Naive thymus-derived CD8-positive, alpha-beta T cell (primary cell): ENCODE measurements at regions not wholly inside any gene's neighbourhood (a gene's known extent, or its start where the extent isn't known, plus 50 kb on each side); places are given as distances from the start of the nearest gene placed in this dataset.

Source experiments
- ATAC-seq, 2 donors: fragments of 150-1000 bp; cut with Tn5 transposase in 1 of 2; sonication (Bioruptor Pico), chemical (Tn5 transposase) in 1 of 2; 1 replicate in 1 of 2; 2 replicates in 1 of 2; pipeline ENCODE4 v1.10.0; 2021; ENCODE audit warnings: mild to moderate bottlenecking in 2 of 2, moderate library complexity in 2 of 2
- POLR2A ChIA-PET: fragments of 350-600 bp; sonication (Branson Sonifier 250); formaldehyde crosslinking; loops from one replicate; lab custom pipeline; 2021; ENCODE audit warnings: antibody characterized with exemption; lab: Charles Lee
- DNase-seq, 10 donors: peaks; one replicate each; pipeline versions ENCODE4 v3.0.0 to v3.0.0-alpha.2; 2020 to 2022
- H3K27ac Mint-ChIP-seq, 10 donors: one replicate each; pipeline ENCODE4 v1.8.0; 2020 to 2022; ENCODE audit warnings: mild to moderate bottlenecking in 10 of 10, mixed read lengths in 10 of 10, moderate library complexity in 4 of 10, inconsistent platforms in 1 of 10
- H3K27me3 Mint-ChIP-seq, 5 donors: one replicate each; pipeline ENCODE4 v1.8.0; 2021 to 2022; ENCODE audit warnings: mixed read lengths in 5 of 5
- H3K36me3 Mint-ChIP-seq, 3 donors: one replicate each; pipeline ENCODE4 v1.8.0; 2020 to 2022; ENCODE audit warnings: mixed read lengths in 3 of 3, mild to moderate bottlenecking in 2 of 3, inconsistent platforms in 1 of 3
- H3K4me1 Mint-ChIP-seq, 4 donors: one replicate each; pipeline ENCODE4 v1.8.0; 2021 to 2022; ENCODE audit warnings: mixed read lengths in 4 of 4
- H3K4me3 Mint-ChIP-seq, 10 donors: one replicate each; pipeline ENCODE4 v1.8.0; 2020 to 2022; ENCODE audit warnings: mild to moderate bottlenecking in 10 of 10, mixed read lengths in 10 of 10, moderate library complexity in 6 of 10, inconsistent platforms in 1 of 10
- H3K9me3 Mint-ChIP-seq, 9 donors: one replicate each; pipeline ENCODE4 v1.8.0; 2020 to 2022; ENCODE audit warnings: mixed read lengths in 9 of 9, mild to moderate bottlenecking in 3 of 9, inconsistent platforms in 1 of 9, moderate library complexity in 1 of 9

DNA sequence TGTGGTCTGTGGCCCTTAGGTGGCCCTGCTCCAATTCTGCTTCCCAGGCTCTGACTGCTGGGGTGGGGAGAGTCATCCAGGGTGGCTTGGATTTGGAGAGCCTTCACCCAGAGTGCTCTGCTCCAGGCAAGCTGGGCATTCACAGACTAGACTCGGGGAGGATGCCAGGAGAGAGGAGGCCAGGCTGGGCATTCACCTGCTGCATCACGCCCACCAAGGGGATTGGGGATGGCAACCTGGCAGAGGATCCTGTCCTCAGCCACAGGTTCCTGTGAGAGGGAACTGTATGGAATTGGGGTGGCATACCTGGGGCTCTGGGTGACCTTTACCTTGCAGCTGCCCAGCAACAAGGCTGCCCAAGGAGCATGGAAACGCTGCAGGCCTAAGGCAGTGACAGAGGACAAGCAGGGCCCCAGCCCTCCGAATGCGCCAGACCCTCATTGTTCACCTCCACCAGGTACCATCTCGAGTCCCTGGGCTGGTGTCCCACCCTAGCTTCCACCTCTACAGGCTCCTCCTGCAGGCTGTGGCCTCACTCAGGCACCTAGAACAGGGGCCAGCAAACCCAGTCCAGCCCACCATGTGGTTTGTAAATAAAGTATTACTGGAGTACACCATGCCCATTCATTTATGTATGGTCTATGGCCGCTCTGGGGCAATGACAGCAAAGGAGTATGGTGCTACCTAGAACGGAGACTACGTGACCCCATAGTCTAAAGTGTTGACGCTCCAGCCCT is 255.3 kb upstream of the RAB6C start:
- no peak for ATAC-seq

DNA sequence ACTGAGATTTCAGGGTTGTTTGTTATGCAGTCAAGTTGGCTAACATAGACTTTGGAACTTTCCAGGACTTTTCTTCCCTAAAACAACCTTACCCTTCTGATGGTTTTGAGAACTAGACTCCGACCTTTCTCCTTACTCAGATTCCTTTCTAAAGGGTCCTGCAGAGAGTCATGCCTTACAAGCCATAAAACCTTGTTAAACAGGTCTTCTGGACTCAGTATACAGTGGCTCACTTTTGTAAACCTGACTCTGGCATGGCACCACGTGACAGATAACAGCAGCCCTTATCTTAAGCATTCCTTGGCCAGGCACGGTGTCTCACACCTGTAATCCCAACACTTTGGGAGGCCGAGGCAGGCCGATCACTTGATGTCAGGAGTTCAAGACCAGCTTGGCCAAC is 253.2 kb upstream of the RAB6C start:
- ATAC-seq = no peak
- POLR2A ChIA-PET = no interaction called here
- H3K4me1 Mint-ChIP-seq = no peaks in the 10 kb centered on the region

More for the DNA sequence above, 255.3 kb upstream of the RAB6C start:
- Mint-ChIP-seq H3K4me3 (no peak overlapping the region), H3K9me3 (no peaks in the 10 kb centered on the region), H3K27ac (no peak overlapping the region), H3K4me1 (no peaks in the 10 kb centered on the region), H3K36me3 (no peaks in the 10 kb centered on the region), H3K27me3 (peaks cover 0 to 11% (median 1%) of the 10 kb centered on the region in 5 donors)
- POLR2A ChIA-PET = no interaction called here
- DNase-seq = no peak

GRCh38 chr2:129727286-129727685 is 252.2 kb upstream of the RAB6C start:
- Mint-ChIP-seq H3K4me3 (no peak overlapping the region), H3K36me3 (no peaks in the 10 kb centered on the region), H3K9me3 (no peaks in the 10 kb centered on the region), H3K27ac (no peak overlapping the region), H3K4me1 (no peaks in the 10 kb centered on the region), H3K27me3 (peaks cover 0 to 8% (median 2%) of the 10 kb centered on the region in 5 donors)
- ATAC-seq = no peak
- no peak for DNase-seq
- POLR2A ChIA-PET = no interaction called here

More for the DNA sequence above, 253.2 kb upstream of the RAB6C start:
- Mint-ChIP-seq H3K27me3 (peaks cover 0 to 8% (median 2%) of the 10 kb centered on the region in 5 donors), H3K36me3 (no peaks in the 10 kb centered on the region), H3K9me3 (no peaks in the 10 kb centered on the region), H3K4me3 (no peak overlapping the region), H3K27ac (no peak overlapping the region)
- no peak for DNase-seq

- no peaks in the 10 kb centered on the region for H3K36me3 Mint-ChIP-seq
- no peak overlapping the region for H3K4me3 Mint-ChIP-seq
- H3K27ac Mint-ChIP-seq = no peak overlapping the region
- no peak for DNase-seq
- H3K4me1 Mint-ChIP-seq = no peaks in the 10 kb centered on the region
- POLR2A ChIA-PET = no interaction called here
- no peak for ATAC-seq
- no peaks in the 10 kb centered on the region for H3K9me3 Mint-ChIP-seq
- H3K27me3 Mint-ChIP-seq = peaks cover 0 to 8% (median 2%) of the 10 kb centered on the region in 5 donors
These were observed 251.2 kb upstream of the RAB6C start for GRCh38 chr2:129728035-129728972.

- Mint-ChIP-seq H3K27ac (no peak overlapping the region), H3K36me3 (no peaks in the 10 kb centered on the region), H3K4me3 (no peak overlapping the region), H3K9me3 (no peaks in the 10 kb centered on the region), H3K27me3 (peaks cover 0 to 8% (median 2%) of the 10 kb centered on the region in 5 donors), H3K4me1 (no peaks in the 10 kb centered on the region)
- ATAC-seq (no peak), DNase-seq (no peak)
- POLR2A ChIA-PET = no interaction called here
These were observed 250.5 kb upstream of the RAB6C start for GRCh38 chr2:129729011-129729410.

DNA sequence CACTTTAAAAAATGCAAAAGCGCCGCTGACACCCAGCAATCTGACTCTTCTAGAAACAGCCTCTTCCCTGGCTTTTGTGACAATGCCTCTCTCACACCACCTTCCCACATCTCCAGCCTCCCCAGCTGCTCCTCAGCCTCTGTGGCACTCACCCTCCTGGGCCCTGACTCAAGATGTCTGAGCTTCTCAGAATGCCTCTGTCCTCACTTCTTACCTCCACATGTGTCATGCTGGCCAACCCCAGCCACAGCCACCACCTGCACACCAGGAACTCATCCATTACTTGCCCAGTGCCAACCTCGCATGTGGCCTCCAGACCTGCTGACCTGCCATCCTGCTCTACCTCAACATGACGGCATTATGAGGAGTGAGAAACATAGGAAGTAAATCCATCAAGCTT is 249.8 kb upstream of the RAB6C start:
- no peak for ATAC-seq
- H3K4me1 Mint-ChIP-seq = no peaks in the 10 kb centered on the region
- no peaks in the 10 kb centered on the region for H3K9me3 Mint-ChIP-seq
- POLR2A ChIA-PET = no interaction called here
- H3K27ac Mint-ChIP-seq = no peak overlapping the region
- H3K36me3 Mint-ChIP-seq = no peaks in the 10 kb centered on the region
- no peak for DNase-seq
- H3K27me3 Mint-ChIP-seq = peaks cover 0 to 8% (median 2%) of the 10 kb centered on the region in 5 donors
- H3K4me3 Mint-ChIP-seq = no peak overlapping the region

DNA sequence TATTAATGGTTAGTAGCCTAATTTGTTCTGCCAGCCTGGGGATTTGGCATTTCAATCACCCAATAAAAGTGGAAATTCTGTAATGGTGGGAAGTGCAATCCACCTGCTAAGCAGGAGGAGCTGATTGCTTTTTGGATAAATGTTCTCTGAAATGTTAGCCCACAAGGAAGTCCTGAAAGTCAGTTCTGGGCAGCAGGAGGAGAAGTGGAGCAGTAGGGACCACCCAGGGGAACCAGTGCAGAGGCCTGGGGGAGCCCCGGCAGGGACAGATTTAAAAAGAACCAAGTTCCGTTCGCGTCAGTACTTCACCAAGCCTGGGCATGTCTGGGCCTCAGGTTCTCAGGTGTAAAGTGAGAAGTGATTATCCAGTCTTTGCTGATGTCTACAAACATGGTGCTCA is 248.5 kb upstream of the RAB6C start:
- H3K4me3 Mint-ChIP-seq = no peak overlapping the region
- DNase-seq (no peak), ATAC-seq (no peak)
- no peaks in the 10 kb centered on the region for H3K4me1 Mint-ChIP-seq
- H3K27ac Mint-ChIP-seq = no peak overlapping the region
- H3K36me3 Mint-ChIP-seq = no peaks in the 10 kb centered on the region
- peaks cover 0 to 8% (median 0%) of the 10 kb centered on the region in 5 donors for H3K27me3 Mint-ChIP-seq
- no peaks in the 10 kb centered on the region for H3K9me3 Mint-ChIP-seq
- POLR2A ChIA-PET = no interaction called here

- Mint-ChIP-seq H3K9me3 (no peaks in the 10 kb centered on the region), H3K4me1 (no peaks in the 10 kb centered on the region), H3K27ac (no peak overlapping the region), H3K4me3 (no peak overlapping the region), H3K27me3 (peaks cover 0 to 8% (median 0%) of the 10 kb centered on the region in 5 donors), H3K36me3 (no peaks in the 10 kb centered on the region)
- ATAC-seq (no peak), DNase-seq (no peak)
- POLR2A ChIA-PET = no interaction called here
These were observed 247.4 kb upstream of the RAB6C start for GRCh38 chr2:129731907-129732629.

GRCh38 chr2:129732630-129733026 is 246.8 kb upstream of the RAB6C start:
- DNase-seq (no peak), ATAC-seq (no peak)
- no peak overlapping the region for H3K4me3 Mint-ChIP-seq
- no peaks in the 10 kb centered on the region for H3K9me3 Mint-ChIP-seq
- POLR2A ChIA-PET = no interaction called here
- no peak overlapping the region for H3K27ac Mint-ChIP-seq
- no peaks in the 10 kb centered on the region for H3K4me1 Mint-ChIP-seq
- H3K27me3 Mint-ChIP-seq = peaks cover 0 to 5% (median 0%) of the 10 kb centered on the region in 5 donors
- no peaks in the 10 kb centered on the region for H3K36me3 Mint-ChIP-seq

DNA sequence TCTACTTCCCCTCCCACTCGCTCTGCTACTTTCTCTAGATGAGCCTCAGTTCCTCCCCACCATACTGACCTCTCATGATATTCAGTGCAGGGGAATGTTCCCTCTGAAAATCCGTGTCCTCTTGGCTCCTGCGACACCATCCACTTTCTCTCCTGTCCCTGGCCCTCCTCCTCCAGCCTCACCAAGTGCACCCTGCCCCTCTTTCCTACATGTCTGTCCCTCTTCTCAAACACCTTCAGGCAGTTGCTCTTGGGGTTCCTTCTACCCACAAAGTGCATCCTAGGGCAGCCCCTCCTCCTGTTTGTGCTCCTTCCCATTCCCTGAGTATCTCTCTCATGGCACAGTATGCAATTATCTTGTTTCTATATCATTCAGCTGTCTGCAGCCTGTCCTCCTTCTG is 246.4 kb upstream of the RAB6C start:
- POLR2A ChIA-PET = no interaction called here
- no peak overlapping the region for H3K4me3 Mint-ChIP-seq
- no peaks in the 10 kb centered on the region for H3K9me3 Mint-ChIP-seq

DNA sequence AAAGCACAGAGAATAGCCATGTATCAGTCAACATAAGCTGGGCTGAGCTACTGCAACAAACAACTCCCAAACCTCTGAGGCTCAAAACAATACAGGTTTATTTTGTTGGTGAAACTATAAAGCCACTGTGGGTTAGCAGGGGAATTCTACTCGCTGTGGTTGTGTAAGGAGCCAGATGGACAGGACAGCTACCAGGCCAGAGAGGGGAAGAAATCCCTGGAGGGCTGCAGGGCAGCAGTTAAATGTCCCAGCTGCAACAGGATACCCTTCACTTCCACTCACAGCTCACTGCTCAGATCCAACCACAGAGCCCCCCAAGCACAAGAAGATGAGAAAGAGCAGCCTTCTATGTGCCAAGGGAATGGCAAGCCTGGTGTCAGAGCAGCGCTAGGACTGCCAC is 245.9 kb upstream of the RAB6C start:
- H3K4me1 Mint-ChIP-seq = no peaks in the 10 kb centered on the region
- peaks cover 0 to 5% (median 0%) of the 10 kb centered on the region in 5 donors for H3K27me3 Mint-ChIP-seq
- no peak overlapping the region for H3K4me3 Mint-ChIP-seq
- POLR2A ChIA-PET = interaction anchor here (0.6 kb wide), 1 partner anchor 966 kb away, joined by 3 read pairs; no protein-coding TSS in a partner anchor
- H3K36me3 Mint-ChIP-seq = no peaks in the 10 kb centered on the region
- DNase-seq = no peak
- H3K27ac Mint-ChIP-seq = no peak overlapping the region
- no peaks in the 10 kb centered on the region for H3K9me3 Mint-ChIP-seq
- ATAC-seq = no peak

More for the DNA sequence above, 246.4 kb upstream of the RAB6C start:
- H3K27me3 Mint-ChIP-seq = peaks cover 0 to 5% (median 0%) of the 10 kb centered on the region in 5 donors
- no peaks in the 10 kb centered on the region for H3K4me1 Mint-ChIP-seq
- H3K36me3 Mint-ChIP-seq = no peaks in the 10 kb centered on the region
- H3K27ac Mint-ChIP-seq = no peak overlapping the region
- DNase-seq (no peak), ATAC-seq (no peak)

DNA sequence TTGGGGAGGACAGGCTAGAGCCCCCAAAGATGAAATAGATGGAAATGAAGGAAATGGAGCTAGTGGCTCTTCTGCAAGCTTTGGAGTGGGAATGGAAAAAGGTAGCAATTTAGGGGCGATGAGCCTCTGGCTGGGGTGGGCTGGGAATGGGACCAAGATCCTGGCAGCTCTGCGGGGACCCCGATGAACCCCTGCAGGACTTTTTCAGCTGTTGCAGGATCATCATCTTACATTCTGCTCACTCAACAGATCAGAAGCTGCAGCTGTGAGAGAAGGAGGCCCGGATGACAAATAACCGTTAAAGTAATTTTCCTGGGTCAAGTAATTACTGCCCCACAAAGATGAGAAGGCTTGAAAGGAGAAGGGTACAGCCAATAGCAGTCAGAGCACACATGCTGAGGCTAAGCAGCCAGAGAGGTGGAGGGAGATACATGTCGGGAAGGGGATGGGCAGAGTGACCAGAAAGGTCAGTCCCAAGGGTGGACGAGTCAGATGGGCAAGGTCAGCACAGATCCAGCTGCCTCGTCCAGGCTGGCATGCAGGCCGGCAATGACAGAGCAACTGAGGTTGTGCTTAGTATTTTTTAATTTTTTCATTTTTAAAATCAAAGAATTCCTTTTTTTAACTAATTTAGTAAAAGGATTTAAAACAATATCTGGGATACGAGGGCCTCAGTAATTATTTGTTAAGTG is 245.0 kb upstream of the RAB6C start:
- no peak for ATAC-seq
- Mint-ChIP-seq H3K4me1 (no peaks in the 10 kb centered on the region), H3K4me3 (no peak overlapping the region), H3K27me3 (peaks cover 0 to 3% (median 0%) of the 10 kb centered on the region in 5 donors), H3K36me3 (no peaks in the 10 kb centered on the region), H3K9me3 (no peaks in the 10 kb centered on the region), H3K27ac (no peak overlapping the region)
- POLR2A ChIA-PET = no interaction called here
- DNase-seq = no peak
